Left lung (tissue), 4 donors: ENCODE measurements at regions not wholly inside any gene's neighbourhood (a gene's known extent, or its start where the extent isn't known, plus 50 kb on each side); places are given as distances from the start of the nearest gene placed in this dataset.

Experiments
- ATAC-seq: fragments of 200-7000 bp; cut with Tn5 transposase; one replicate; pipeline ENCODE4 v1.9.1; 2020; ENCODE audit warnings: moderate library complexity
- DNase-seq, 4 donors: peaks; one replicate each; pipeline ENCODE4 v3.0.0-alpha.2; 2013 to 2020
- H3K27ac ChIP-seq, 2 donors: fragments of 200-600 bp; sonication (generic) in 1 of 2; one replicate each; pipeline versions ENCODE4 v1.5.0 to v1.8.0; 2020 to 2021
- H3K27me3 ChIP-seq, 2 donors: fragments of 200-600 bp; sonication (generic) in 1 of 2; one replicate each; pipeline versions ENCODE4 v1.5.0 to v1.8.0; 2020 to 2021
- H3K36me3 ChIP-seq, 2 donors: fragments of 200-600 bp; sonication (generic) in 1 of 2; one replicate each; pipeline versions ENCODE4 v1.5.0 to v1.8.0; 2020 to 2021
- H3K4me1 ChIP-seq, 2 donors: fragments of 200-600 bp; one replicate each; pipeline ENCODE4 v1.8.0; 2021
- H3K4me3 ChIP-seq, 2 donors: fragments of 200-600 bp; sonication (generic) in 1 of 2; one replicate each; pipeline versions ENCODE4 v1.5.0 to v1.8.0; 2020 to 2021; ENCODE audit warnings: mild to moderate bottlenecking in 1 of 2
- H3K9me3 ChIP-seq, 2 donors: fragments of 200-600 bp; sonication (generic) in 1 of 2; one replicate each; pipeline versions ENCODE4 v1.5.0 to v1.8.0; 2020 to 2021
- intact Hi-C, 2 donors: fragments of 100-400 bp; cut with DNase I; formaldehyde crosslinking; loops; one replicate each; pipeline versions ENCODE4 v1.11.2 to v1.14.2; 2022
- TF ChIP-seq, protein P1 (sequence below), 2 donors: fragments of 200-600 bp; sonication (generic) in 1 of 2; IDR thresholded peaks; one replicate each; pipeline versions ENCODE4 v1.5.0 to v1.8.0; 2021; ENCODE audit warnings: antibody characterized with exemption in 2 of 2
- donor health status: DM: no; HTN: yes; CAD: no.
- donor health status: DM: no; HTN: no; CAD: no.

DNA sequence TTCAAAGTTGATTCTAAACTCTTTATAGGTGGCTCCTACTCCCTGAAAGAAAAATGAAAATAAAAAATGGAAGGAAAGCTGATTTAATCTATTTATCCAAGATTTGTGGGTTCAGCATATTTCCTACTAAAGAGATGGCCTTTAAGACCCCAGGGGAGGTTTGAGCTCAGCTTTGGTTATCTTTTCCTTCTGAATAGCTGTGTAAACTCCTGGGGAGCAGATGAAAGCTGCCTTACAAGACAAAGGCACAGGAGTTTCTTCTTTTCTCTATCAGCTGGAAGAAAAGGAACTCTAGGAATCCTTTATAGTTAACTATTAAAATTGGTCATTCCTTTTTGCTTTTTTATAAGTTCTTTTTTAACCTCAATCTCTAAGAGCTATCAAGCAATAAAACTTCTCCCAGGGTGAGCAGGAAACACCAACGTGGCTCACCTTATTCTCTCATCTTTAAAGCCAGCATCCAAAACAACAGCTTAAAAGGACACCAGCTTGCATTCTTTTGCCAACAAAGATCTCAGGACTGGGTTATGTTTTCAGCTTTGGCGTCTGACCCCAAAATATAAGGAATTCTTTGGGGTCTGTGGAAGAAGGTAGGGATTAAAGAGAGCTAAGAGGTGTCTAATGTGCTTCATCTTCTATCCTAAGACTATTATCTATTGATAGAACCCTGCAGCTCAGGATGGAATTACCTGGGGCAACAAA, 371.7 kb upstream of the KITLG start:
- Histone ChIP-seq H3K36me3 (no peaks in the 10 kb centered on the region), H3K4me3 (no peak overlapping the region), H3K27ac (no peak overlapping the region), H3K27me3 (no peaks in the 10 kb centered on the region), H3K9me3 (peaks cover 0 to 4% of the 10 kb centered on the region in 2 donors), H3K4me1 (peaks cover 0 to 2% of the 10 kb centered on the region in 2 donors)
- TF ChIP-seq, protein P1, sequence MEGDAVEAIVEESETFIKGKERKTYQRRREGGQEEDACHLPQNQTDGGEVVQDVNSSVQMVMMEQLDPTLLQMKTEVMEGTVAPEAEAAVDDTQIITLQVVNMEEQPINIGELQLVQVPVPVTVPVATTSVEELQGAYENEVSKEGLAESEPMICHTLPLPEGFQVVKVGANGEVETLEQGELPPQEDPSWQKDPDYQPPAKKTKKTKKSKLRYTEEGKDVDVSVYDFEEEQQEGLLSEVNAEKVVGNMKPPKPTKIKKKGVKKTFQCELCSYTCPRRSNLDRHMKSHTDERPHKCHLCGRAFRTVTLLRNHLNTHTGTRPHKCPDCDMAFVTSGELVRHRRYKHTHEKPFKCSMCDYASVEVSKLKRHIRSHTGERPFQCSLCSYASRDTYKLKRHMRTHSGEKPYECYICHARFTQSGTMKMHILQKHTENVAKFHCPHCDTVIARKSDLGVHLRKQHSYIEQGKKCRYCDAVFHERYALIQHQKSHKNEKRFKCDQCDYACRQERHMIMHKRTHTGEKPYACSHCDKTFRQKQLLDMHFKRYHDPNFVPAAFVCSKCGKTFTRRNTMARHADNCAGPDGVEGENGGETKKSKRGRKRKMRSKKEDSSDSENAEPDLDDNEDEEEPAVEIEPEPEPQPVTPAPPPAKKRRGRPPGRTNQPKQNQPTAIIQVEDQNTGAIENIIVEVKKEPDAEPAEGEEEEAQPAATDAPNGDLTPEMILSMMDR (IDR thresholded peaks at IDR 0.05) = no peak
- intact Hi-C loops = no loop called here
- DNase-seq (no peak), ATAC-seq (no peak)

DNA sequence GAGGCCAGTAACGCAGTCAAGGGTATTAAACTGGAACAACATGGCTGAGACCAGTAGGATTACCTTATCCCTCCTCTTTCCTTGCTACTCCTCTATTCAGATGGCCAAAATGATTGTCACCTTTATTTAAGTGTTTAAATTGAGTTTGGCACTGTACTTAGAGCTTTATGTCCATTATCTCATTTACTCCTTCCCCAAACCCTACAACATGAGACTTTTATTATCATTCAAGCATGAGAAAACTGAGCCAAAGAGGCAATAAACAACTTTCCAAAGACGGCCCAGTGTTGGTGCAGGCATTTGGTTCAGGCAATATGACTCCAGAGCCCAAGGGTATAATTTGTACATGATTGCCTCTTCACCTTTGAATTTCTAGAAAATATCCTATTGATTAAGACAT, 370.9 kb upstream of the KITLG start:
- TF ChIP-seq, protein P1 (IDR thresholded peaks at IDR 0.05) = no peak
- DNase-seq (no peak), ATAC-seq (no peak)
- intact Hi-C loops = no loop called here
- Histone ChIP-seq H3K36me3 (no peaks in the 10 kb centered on the region), H3K27me3 (no peaks in the 10 kb centered on the region), H3K4me3 (no peak overlapping the region), H3K9me3 (peaks cover 0 to 4% of the 10 kb centered on the region in 2 donors), H3K4me1 (peaks cover 4 to 5% of the 10 kb centered on the region in 2 donors), H3K27ac (no peak overlapping the region)

DNA sequence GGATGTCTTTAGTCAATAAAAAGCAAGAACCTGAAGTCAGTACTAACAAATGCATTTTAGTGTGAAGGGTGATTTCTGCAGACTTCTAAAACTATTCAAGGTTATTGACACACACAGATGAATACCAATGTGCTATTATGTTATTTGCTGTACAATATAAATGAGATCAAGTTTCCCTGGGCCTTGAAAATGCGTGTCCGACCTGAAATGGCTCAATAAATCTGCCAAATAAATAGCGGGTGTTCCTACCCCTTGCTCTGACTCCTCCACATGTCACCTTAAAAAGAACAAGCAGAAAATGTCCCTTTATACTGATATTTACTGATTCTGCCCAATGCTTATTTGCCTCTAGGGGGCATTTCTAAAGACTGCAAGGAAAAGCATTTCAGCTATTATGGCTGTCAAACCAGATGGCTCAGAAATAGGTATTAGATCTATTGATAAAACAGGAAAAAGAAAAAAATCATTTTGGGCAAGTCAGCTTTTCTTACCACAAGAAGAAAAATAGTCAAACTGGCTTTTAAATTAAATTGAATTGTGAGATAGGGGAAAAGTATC, 367.3 kb upstream of the KITLG start:
- DNase-seq (no peak), ATAC-seq (no peak)
- TF ChIP-seq, protein P1 (IDR thresholded peaks at IDR 0.05) = no peak
- no peaks in the 10 kb centered on the region for H3K27me3 ChIP-seq
- peaks cover 8 to 17% of the 10 kb centered on the region in 2 donors for H3K4me1 ChIP-seq
- no peak overlapping the region for H3K27ac ChIP-seq
- intact Hi-C loops = no loop called here
- no peaks in the 10 kb centered on the region for H3K36me3 ChIP-seq
- H3K4me3 ChIP-seq = no peak overlapping the region
- peaks cover 0 to 4% of the 10 kb centered on the region in 2 donors for H3K9me3 ChIP-seq

DNA sequence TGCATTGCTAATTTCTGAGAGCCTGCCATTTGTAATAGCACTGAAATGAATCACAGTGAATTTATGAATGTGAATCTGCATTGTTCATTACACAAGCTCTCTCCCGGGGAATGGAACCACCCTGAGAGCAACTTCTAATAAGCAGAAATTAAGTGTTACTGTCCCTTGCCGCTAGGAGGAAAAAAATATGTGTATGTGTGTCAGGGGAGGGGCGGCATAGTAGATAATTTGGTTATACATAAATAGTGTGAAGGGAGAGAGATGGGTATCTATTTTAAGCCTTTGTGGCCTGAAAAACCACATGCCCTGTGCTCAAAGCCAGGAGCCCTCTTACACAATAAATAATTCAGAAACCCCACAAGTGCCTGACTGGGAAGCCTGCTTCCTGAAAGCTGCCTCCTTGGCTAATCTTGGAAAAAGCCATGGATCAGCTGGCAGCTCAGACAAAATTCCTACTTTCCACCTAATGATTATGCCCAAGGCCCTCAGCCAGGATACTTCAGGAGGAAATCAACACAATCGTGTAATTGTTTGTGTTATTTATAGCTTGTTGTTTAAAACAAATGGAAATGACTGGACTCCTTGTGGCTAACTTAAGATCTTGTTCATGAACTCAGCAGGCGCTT, 366.2 kb upstream of the KITLG start:
- TF ChIP-seq, protein P1 (IDR thresholded peaks at IDR 0.05) = no peak
- DNase-seq = peak in 2 of 4 donors; percentile 10 to 36
- no peaks in the 10 kb centered on the region for H3K36me3 ChIP-seq
- no peak overlapping the region for H3K4me3 ChIP-seq
- peak; percentile 91 for ATAC-seq
- no peaks in the 10 kb centered on the region for H3K27me3 ChIP-seq
- intact Hi-C loops = no loop called here
- peaks cover 0 to 4% of the 10 kb centered on the region in 2 donors for H3K9me3 ChIP-seq
- H3K27ac ChIP-seq = peak overlapping the region; percentile 41 to 61
- peaks cover 8 to 17% of the 10 kb centered on the region in 2 donors for H3K4me1 ChIP-seq

DNA sequence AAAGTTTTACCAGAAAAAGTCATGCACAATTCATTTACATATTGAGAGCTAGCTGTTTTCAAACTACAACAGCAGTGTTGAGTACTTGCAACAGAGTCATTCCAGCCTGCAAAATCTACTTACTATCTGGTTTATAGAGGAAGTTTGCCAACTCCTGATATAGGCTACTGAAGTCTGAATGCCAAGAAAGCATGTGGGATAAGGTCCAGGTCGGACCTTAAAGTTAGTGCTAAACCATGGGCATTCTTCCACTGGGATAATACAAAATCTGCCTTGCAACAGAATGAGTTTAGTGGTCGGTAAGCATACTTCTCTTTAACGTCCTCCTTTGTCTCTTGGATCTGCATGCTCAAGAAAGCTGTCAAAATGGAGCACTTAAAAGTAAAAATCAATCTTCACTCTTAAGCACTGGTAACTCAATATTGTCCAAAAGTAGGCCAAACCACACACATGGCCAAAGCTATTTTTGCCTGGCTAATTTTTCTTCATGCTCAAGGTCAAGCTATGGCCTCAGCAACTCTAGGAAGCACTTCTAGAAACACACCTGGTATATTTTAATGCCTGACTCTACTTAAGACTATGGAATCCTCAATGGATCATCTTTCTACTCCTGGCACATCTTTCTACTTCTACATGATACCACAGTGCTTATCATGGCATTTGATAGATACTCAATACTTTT, 364.9 kb upstream of the KITLG start:
- Histone ChIP-seq H3K4me1 (peaks cover 8 to 17% of the 10 kb centered on the region in 2 donors), H3K27ac (peak overlapping the region in 1 of 2 donors; percentile 4), H3K4me3 (no peak overlapping the region), H3K27me3 (no peaks in the 10 kb centered on the region), H3K36me3 (no peaks in the 10 kb centered on the region), H3K9me3 (peaks cover 0 to 4% of the 10 kb centered on the region in 2 donors)
- peak in 2 of 4 donors; percentile 21 to 28 for DNase-seq
- no peak for ATAC-seq
- intact Hi-C loops = no loop called here
- TF ChIP-seq, protein P1 (IDR thresholded peaks at IDR 0.05) = no peak
